SK-N-SH treated with all-trans-retinoic acid at 6 μM for 48 hours (cell line): ENCODE measurements at regions not wholly inside any gene's neighbourhood (a gene's known extent, or its start where the extent isn't known, plus 50 kb on each side); places are given as distances from the start of the nearest gene placed in this dataset.

Source experiments
- ATAC-seq: fragments of 200-7000 bp; cut with Tn5 transposase; 3 replicates; pipeline ENCODE4 v1.9.1; 2020; ENCODE audit warnings: mild to moderate bottlenecking, moderate library complexity
- ARNTL ChIP-seq: fragments of 450-650 bp; formaldehyde crosslinking; IDR thresholded peaks from 2 replicates; pipeline ENCODE4 v1.5.0; 2020; ENCODE audit warnings: low read depth, mild to moderate bottlenecking, moderate library complexity, borderline replicate concordance
- BACH2 ChIP-seq: fragments of 250-450 bp; sonication (Bioruptor Pico); IDR thresholded peaks from 2 replicates; pipeline ENCODE4 v1.9.0; 2021; ENCODE audit warnings: mild to moderate bottlenecking, borderline replicate concordance
- CREB5 ChIP-seq: fragments of 250-450 bp; sonication (Bioruptor Pico); IDR thresholded peaks from 2 replicates; pipeline ENCODE4 v1.5.1; 2020; ENCODE audit warnings: low read depth, mild to moderate bottlenecking, moderate library complexity
- ESRRG ChIP-seq: fragments of 250-450 bp; sonication (Bioruptor Pico); IDR thresholded peaks from 2 replicates; pipeline ENCODE4 v1.6.1; 2021; ENCODE audit warnings: mild to moderate bottlenecking
- GLIS3 ChIP-seq: fragments of 250-450 bp; sonication (Bioruptor Pico); IDR thresholded peaks from 2 replicates; pipeline ENCODE4 v1.5.0; 2020; ENCODE audit warnings: mild to moderate bottlenecking, moderate library complexity
- ISL1 ChIP-seq: fragments of 250-450 bp; sonication (Bioruptor Pico); IDR thresholded peaks from 2 replicates; pipeline ENCODE4 v2.1.2; 2022; ENCODE audit warnings: mild to moderate bottlenecking, moderate library complexity
- PATZ1 ChIP-seq: fragments of 250-450 bp; sonication (Bioruptor Pico); IDR thresholded peaks from 2 replicates; pipeline ENCODE4 v1.8.0; 2020; ENCODE audit warnings: mild to moderate bottlenecking, moderate library complexity, borderline replicate concordance
- PPARA ChIP-seq: fragments of 250-450 bp; sonication (Bioruptor Pico); IDR thresholded peaks from 2 replicates; pipeline ENCODE4 v1.5.0; 2020; ENCODE audit warnings: mild to moderate bottlenecking, borderline replicate concordance
- RARB ChIP-seq: fragments of 250-450 bp; sonication (Bioruptor Pico); IDR thresholded peaks from 2 replicates; pipeline ENCODE4 v1.8.0; 2021; ENCODE audit warnings: mild to moderate bottlenecking, moderate library complexity
- SNAI2 ChIP-seq: fragments of 250-450 bp; sonication (Bioruptor Pico); IDR thresholded peaks from 2 replicates; pipeline ENCODE4 v1.5.0; 2020; ENCODE audit warnings: mild to moderate bottlenecking, moderate library complexity
- TCF4 ChIP-seq: fragments of 250-450 bp; sonication (Bioruptor Pico); IDR thresholded peaks from 2 replicates; pipeline ENCODE4 v1.8.0; 2021; ENCODE audit warnings: mild to moderate bottlenecking, moderate library complexity, borderline replicate concordance
- ZFP3 ChIP-seq: fragments of 250-450 bp; sonication (Bioruptor Pico); IDR thresholded peaks from 2 replicates; pipeline ENCODE4 v1.5.0; 2020; ENCODE audit warnings: mild to moderate bottlenecking, moderate library complexity
- ZFP30 ChIP-seq: fragments of 450-650 bp; formaldehyde crosslinking; IDR thresholded peaks from 2 replicates; pipeline ENCODE4 v1.5.0; 2022; ENCODE audit warnings: mild to moderate bottlenecking, moderate library complexity
- ZNF565 ChIP-seq: fragments of 450-650 bp; formaldehyde crosslinking; conservative IDR thresholded peaks from 2 replicates; pipeline ENCODE4 v1.5.0; 2020; ENCODE audit warnings: low read depth, mild to moderate bottlenecking, moderate library complexity
- ZNF70 ChIP-seq: fragments of 450-650 bp; formaldehyde crosslinking; IDR thresholded peaks from 2 replicates; pipeline ENCODE4 v1.5.0; 2020; ENCODE audit warnings: mild to moderate bottlenecking, moderate library complexity
- ZNF8 ChIP-seq: fragments of 450-650 bp; formaldehyde crosslinking; IDR thresholded peaks from 2 replicates; pipeline ENCODE4 v1.5.0; 2020; ENCODE audit warnings: mild to moderate bottlenecking, moderate library complexity
- TF ChIP-seq, protein P1 (sequence below): fragments of 250-450 bp; sonication (Bioruptor Pico); IDR thresholded peaks from 2 replicates; pipeline ENCODE4 v1.5.0; 2020; ENCODE audit warnings: mild to moderate bottlenecking, moderate library complexity
- TF ChIP-seq, protein P2 (sequence below): fragments of 250-450 bp; sonication (Bioruptor Pico); IDR thresholded peaks from 2 replicates; pipeline ENCODE4 v1.8.0; 2021; ENCODE audit warnings: low read depth, mild to moderate bottlenecking, moderate library complexity, borderline replicate concordance

GRCh38 chr5:171615705-171616640 is 169.6 kb upstream of the SMIM23 start:
- peak; percentile 16; the same call in 1 of the 3 replicates for ATAC-seq
- no peak for TF ChIP-seq RARB (CRISPR knock-in tag)
- no peak for TF ChIP-seq TCF4
- TF ChIP-seq, protein P1, sequence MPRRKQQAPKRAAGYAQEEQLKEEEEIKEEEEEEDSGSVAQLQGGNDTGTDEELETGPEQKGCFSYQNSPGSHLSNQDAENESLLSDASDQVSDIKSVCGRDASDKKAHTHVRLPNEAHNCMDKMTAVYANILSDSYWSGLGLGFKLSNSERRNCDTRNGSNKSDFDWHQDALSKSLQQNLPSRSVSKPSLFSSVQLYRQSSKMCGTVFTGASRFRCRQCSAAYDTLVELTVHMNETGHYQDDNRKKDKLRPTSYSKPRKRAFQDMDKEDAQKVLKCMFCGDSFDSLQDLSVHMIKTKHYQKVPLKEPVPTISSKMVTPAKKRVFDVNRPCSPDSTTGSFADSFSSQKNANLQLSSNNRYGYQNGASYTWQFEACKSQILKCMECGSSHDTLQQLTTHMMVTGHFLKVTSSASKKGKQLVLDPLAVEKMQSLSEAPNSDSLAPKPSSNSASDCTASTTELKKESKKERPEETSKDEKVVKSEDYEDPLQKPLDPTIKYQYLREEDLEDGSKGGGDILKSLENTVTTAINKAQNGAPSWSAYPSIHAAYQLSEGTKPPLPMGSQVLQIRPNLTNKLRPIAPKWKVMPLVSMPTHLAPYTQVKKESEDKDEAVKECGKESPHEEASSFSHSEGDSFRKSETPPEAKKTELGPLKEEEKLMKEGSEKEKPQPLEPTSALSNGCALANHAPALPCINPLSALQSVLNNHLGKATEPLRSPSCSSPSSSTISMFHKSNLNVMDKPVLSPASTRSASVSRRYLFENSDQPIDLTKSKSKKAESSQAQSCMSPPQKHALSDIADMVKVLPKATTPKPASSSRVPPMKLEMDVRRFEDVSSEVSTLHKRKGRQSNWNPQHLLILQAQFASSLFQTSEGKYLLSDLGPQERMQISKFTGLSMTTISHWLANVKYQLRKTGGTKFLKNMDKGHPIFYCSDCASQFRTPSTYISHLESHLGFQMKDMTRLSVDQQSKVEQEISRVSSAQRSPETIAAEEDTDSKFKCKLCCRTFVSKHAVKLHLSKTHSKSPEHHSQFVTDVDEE, result no peak
- TF ChIP-seq ARNTL (CRISPR knock-in tag), result no peak
- no peak for TF ChIP-seq ZFP30
- no peak for TF ChIP-seq BACH2 (CRISPR knock-in tag)
- TF ChIP-seq, protein P2, sequence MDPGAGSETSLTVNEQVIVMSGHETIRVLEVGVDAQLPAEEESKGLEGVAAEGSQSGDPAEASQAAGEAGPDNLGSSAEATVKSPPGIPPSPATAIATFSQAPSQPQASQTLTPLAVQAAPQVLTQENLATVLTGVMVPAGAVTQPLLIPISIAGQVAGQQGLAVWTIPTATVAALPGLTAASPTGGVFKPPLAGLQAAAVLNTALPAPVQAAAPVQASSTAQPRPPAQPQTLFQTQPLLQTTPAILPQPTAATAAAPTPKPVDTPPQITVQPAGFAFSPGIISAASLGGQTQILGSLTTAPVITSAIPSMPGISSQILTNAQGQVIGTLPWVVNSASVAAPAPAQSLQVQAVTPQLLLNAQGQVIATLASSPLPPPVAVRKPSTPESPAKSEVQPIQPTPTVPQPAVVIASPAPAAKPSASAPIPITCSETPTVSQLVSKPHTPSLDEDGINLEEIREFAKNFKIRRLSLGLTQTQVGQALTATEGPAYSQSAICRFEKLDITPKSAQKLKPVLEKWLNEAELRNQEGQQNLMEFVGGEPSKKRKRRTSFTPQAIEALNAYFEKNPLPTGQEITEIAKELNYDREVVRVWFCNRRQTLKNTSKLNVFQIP (CRISPR knock-in tag), result no peak

GRCh38 chr5:171617266-171617665 is 168.4 kb upstream of the SMIM23 start:
- ATAC-seq, result no peak
- TF ChIP-seq ZFP3 (no peak), BACH2 (CRISPR knock-in tag) (no peak), PATZ1 (no peak), CREB5 (CRISPR knock-in tag) (no peak), RARB (CRISPR knock-in tag) (no peak)
- TF ChIP-seq, protein P2 (CRISPR knock-in tag), result no peak

DNA sequence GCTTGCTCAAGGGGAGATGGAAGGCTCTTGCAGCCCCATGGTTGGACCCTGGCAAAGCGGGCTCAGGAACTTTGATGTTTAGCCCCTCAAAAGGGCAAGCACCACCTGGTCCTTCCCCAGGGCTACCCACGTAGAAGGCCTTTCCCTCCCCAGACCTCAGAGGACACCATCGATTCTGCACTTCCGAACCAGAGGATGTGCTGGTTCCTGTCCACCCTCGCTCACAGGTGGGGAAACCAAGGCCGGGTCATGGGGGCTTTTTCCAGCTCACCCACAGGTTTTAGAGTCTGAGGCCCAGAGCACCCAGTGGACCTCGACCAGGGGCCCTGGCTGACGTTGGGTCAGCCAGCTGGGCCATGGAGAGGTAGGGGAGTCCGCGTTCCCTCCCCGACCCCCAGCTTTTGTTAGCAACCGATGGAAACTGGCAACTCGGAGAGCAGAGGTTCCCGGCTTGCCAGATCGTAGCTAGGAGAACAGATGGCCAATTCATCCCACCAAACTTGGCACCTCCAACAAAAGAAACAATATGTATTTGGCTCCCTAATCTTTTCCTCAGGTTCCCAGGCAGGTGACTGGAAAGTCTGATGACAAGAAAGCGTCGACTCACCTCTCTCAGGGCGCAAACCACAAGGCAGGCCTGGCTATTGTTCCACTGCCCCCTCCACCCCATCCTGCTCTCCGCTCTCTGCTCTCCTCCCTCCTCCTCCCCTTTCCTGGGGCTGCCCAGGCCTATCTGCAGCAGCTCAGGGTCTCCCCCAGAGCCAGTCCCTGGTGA is 167.6 kb upstream of the SMIM23 start:
- ATAC-seq, result no peak
- TF ChIP-seq ZNF70 (CRISPR knock-in tag) (no peak), SNAI2 (CRISPR knock-in tag) (no peak), CREB5 (CRISPR knock-in tag) (no peak), PATZ1 (no peak), RARB (CRISPR knock-in tag) (no peak), GLIS3 (CRISPR knock-in tag) (no peak), ZFP3 (no peak), ZNF565 (CRISPR knock-in tag) (no peak), PPARA (no peak), ISL1 (CRISPR knock-in tag) (no peak), ZFP30 (no peak), ESRRG (no peak), BACH2 (CRISPR knock-in tag) (no peak), ZNF8 (no peak)
- TF ChIP-seq, protein P1, result no peak
